Endometrium (tissue), 2 donors: ENCODE measurements at regions not wholly inside any gene's neighbourhood (a gene's known extent, or its start where the extent isn't known, plus 50 kb on each side); places are given as distances from the start of the nearest gene placed in this dataset.
A peak's percentile ranks its signal among the peaks of the same experiment; 100 is the strongest.

Experiments
- FAIRE-seq: peaks from 2 replicates; lab custom pipeline; 2012; peaks lifted over from hg19 to GRCh38; lab: Jason Lieb, UNC
- donor health status: control.
- donor health status: control.

DNA sequence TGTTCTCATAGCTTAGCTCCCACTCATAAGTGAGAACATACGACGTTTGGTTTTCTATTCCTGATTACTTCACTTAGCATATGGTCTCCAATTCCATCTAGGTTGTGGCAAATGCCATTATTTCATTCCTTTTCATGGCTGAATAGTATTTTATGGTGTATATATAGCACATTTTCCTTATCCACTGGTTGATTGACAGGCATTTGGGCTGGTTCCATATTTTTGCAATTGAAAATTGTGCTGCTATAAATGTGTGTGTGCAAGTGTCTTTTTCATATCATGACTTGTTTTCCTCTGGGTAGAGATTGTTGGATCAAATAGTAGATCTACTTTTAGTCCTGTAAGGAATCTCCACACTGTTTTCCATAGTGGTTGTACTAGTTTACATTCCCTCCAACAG, 133.0 kb upstream of the TAB2 start:
- FAIRE-seq = no peak

DNA sequence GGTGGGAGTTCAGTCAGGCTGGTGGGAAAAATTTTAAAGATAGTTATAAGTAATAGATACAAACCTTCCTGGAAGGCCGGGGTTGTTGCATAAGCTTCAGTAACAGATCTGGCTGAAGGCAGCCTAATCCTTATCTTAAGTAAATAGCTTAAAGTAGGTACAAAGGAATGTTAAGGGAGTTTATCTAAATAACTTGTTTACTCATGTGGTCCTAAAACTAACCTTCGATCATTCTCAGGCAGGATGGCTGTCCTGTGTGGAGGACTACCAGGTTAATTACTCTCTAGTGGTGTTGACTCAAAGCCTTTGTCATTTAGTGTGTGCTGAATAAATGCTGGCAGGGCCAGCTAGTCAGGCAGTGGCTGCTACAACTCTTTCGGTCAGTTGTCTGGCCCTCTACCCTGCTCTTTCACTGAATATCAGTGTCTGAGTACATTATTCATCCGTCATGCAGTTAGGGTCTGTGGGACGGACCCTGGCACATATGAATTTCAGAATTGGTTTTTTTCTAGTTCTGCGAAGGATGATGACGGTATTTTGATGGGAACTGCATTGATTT, 131.6 kb upstream of the TAB2 start:
- no peak for FAIRE-seq

DNA sequence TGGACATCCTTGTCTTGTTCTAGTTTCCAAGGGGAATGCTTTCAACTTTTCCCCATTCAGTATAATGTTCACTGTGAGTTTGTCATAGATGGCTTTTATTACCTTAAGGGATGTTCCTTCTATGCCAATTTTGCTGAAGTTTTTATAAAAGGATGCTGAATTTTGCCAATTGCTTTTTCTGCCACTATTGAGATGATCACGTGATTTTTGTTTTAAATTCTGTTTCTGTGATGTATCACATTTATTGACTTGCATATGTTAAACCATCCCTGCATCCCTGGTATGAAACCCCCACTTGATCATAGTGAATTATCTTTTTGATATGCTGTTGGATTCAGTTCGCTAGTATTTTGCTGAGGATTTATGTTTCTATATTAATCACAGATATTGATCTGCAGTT, 130.6 kb upstream of the TAB2 start:
- FAIRE-seq = no peak

DNA sequence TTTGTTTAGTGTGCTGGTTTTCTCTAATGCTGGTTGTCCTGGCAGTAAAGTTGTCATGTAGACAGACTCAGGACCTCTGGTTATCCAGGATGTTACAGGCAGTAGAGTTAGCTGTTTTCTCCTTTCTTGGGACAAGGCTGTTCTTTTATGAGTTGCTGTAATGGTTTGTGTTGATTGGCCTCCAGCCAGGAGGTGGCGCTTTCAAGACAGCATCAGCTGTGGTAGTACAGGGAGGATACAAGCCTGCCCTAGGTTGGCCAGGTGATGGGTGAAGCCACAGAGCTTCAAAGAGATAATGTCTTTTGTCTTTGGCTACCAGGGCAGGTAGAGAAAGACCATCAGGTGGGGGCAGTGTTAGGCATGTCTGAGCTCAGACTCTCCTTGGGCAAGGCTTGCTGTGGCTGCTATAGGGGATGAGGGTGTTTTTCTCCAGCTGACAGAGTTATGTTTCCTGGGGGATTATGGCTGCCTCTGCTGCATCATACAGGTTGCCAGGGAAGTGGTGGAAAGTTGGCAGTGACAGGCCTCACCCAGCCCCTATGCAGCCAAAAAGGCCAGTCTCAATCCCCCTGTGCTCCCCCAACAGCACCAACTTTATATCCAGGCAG, 127.2 kb upstream of the TAB2 start:
- no peak for FAIRE-seq

DNA sequence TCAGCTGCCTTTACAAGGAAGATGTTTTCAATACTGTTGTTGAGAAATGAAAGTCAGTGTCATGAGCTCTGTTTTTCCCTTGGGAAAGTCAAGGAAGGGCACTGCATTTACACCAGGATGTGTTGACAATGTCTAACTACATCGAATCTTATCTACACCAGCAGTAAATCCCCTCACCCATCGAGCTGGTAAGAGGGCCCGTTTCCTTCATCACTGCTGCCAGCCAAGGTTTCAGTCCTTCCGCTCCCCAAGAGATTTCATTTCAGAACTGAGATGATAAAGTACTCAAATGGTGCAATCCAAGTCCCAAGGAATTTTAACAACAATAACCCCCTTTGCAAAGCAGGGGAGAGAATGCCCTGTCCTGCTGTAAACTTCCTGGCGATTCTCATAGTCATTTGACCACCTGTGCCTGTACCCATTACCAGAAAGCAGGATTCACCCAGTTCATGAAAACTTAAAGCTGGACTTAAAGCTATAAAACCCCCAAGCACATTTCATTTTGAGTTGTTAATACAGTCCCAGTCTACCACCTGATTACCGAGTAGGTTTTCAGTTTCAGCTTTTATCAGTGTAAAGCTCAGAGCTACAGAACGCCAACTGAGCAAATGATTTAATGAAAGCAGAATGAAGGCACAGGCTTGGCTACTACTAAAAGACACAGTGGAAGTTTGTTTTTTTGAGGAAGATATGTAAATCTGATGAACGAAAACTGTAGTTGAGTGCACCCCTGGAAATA, 122.5 kb upstream of the TAB2 start:
- FAIRE-seq = no peak

DNA sequence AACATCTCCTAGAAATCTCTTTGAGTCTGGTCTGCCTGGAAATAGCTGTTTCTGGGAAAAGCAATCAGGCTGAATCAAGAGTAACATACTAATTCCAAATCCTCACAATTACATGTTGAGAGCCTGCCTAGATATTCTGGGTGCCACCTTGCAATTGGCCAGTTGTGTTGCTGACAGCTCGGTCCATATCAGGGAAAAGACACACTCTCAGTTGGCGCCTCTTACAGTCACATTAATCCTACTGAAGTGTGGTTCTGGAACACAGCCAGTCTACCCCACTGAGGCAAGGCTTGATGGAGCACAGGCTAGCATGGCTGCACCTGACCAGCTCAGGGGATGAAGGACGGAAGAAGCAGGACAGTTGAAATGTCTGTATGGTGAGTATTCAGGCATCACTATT, 121.4 kb upstream of the TAB2 start:
- FAIRE-seq = no peak

DNA sequence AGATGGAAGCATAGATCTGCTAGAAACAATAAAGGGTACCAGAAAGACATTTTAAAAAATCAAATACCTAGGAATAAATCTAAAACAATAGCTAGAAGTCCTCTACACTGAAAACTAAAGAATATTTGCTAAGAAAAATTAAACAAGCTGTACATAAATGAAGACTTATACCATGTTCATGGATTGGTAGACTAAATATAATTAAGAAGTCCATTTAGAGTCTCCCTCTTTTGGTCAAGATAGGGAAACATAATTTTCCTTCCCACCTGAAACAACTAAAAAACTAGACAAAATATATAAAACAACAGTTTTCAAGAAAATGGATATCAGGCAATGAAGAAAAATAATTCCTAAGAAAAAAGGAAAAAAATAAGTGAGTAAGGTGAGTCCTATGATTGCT, 120.0 kb upstream of the TAB2 start:
- FAIRE-seq = no peak

DNA sequence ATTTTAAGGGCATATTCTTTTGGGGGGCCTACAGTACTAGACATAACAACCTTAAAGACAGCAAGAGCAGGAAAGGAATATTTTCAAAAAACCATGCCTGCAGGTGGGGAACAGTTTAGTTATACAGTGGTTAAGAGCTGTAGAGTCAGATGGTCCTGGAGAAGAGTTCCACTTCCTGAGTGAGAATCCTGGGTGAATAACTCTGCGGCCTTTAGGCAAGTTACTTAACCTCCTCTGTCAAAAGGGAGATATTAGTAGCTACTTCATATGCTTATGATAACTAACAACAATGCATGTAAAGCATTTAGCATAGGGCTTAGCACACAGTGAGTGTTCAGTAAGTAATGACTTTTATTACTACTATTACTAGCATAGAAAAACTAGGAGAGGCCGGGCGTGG, 119.2 kb upstream of the TAB2 start:
- FAIRE-seq = no peak

DNA sequence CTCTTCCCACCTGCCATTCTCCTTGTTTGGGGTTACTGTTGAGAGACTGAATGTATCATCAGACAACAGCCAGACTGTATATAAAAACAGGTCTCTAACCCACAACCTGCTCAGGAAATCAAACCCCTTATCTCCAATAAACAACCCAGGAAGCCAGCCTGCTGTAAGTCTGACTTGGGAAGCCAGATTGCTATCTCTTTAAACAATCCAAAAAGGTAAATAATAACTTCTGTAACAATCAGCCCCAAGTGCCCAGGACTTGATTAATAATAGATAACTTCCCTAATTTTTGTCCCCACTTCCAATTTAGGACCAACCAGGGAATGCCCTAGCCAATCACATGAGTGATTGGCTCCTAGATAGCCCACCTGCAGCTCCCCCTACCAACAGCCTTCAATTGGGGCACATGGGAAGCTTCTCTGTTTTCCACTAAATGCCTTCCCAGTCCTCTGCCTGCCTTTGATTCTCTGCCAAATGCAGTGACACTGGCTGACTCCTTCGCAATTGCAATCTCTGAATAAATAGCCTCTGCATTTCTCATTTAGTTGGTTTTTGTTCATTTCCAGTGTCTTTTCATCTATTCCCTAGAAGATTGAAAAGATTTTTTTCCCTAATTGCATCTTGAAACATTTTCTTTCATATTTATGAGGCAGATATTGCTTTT, 117.1 kb upstream of the TAB2 start:
- no peak for FAIRE-seq

DNA sequence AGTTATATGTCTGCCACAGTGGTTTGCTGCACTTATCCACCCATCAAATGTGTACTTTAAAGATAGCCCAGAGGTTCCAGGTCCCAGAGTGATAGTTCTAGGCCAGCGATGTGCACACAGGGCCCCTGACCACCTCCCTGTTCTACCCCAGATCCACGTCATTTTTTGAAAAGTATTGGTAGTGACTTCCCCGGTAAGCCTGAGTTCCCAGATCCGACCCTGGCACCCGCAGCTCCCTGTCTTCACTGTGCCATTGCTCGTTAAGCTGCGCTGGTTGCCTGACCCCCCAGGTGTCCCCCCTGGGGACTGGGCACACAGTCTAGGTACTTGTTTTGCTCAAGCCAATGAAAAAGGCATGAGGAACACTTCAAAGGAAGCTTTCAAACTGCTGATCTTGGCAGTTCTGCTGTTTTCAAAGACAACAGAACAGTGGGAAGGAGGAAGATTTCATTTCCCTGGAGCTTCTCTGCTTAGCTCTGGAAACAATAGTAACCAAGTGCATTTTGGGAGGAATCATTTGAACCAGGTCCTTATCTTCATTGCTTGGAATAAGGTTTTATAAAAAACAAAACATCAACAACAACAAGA, 116.3 kb upstream of the TAB2 start:
- FAIRE-seq = peak; percentile 8

DNA sequence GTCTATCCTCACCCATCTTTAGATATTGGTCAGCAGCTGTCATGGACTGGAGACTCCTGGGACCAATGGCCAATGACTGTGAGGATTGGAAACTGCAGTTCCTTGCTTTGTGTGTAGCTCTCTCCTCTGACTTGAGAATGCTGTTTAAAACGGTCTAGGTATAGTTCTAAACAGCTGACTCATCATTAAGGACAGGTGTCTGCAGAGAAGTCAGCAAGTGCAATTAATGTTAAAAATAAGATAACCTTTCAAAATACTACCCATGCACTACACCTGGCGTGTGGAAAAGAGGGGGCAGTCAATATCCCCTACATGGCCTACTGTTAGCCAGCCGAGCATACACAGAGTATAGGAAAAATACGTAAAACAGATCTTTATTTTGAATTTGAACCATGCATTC, 115.4 kb upstream of the TAB2 start:
- FAIRE-seq = no peak

DNA sequence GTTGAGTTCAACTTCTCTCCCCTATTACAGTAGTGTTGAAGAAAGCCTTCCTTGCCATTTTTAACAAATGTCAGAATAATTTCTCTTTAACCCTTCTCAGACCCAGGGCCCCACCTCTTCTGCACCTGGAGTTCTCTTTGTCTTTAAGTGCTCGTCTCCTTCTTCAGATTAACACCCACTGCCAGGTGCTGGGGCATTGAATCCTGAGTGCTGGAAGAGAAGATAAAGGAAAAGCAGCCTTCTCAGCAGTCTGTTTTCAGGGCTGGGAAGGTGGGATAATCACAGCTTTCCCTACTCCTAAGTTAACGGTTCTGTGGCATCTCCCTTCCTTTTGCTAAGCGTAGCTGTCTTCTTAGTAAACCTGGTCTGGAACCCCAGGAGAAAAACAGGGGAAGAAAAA, 114.6 kb upstream of the TAB2 start:
- FAIRE-seq = no peak

DNA sequence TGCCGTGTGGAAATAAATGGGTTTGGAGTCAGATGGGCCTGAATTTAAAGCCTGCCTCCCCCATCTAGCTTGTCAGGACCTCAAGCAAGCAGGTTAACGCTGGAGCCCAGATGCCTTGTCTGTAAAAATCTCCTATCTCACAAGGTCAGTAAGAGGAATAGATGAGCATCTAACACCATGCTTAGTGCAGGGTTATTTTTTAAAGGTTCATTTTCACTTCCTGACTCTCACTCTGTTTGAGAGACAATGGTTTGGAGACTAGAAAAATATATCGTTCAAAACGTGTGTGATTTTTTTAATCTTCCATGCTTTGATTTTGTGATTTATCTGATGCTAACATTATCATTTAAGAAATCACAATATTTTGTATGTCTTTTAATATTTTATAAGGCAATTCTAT, 114.0 kb upstream of the TAB2 start:
- no peak for FAIRE-seq

DNA sequence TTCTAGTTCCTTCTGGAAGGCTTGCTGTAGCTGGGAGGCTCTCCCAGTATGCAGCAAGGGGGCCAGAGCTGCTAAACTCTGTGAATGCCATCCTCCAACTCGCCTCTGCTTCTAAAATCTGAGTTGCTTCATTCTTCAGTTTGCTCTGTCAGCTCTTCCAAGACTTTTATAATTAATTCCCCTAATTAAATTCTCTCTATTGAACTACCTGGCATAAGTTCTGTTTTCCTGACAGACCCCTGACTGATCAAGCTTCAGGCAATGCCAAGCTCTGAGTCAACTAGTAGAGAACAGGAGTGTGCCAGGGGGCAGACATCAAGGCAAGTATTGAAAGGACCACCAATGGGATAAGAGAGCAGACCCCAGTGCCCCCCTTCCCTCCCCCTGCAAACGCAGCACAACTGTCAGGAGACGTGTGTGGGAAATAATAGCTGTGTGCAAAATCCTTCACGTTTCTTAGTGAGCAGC, 109.3 kb upstream of the TAB2 start:
- FAIRE-seq = no peak

DNA sequence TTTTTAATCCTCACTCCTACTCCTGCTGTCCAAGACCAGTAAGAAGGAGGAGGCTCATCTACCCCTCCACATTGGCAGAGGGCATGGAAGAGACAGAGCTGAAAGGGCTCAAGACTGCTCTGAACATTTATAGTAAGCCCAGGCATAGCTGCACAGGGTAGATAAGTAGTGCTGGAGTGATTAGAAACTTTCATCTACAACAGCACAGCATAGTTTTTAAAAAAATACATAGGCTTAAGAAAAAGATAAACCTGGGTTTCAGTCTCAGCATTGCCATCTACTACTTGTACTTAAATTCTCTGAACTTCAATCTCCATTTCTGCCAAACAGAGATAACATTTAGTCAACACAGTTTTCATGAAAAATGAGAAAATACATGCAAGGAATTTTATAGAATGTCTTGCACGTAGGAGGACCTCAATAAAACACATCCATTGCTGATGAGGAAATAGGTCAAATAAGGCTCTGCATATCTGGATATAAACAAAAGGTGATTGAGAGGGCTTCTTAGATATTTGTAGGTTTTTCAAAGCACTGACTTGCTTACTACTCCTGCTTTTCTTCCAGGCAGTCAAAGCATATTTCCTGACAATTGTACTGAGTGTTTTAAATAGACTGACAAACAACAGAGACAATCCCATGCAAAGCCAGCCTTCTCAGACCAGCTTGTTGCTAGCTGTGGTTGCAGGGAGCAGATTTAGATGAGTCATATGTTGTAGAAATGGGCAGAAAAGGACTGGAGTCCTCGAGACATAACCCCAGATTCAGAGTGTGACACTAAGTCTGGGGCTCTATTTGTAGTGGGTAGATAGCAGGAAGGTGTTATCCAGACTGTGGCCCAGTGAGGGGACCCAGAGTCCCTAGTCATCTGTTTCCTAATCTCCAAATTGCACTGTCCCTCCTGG, 107.4 kb upstream of the TAB2 start:
- FAIRE-seq = no peak

DNA sequence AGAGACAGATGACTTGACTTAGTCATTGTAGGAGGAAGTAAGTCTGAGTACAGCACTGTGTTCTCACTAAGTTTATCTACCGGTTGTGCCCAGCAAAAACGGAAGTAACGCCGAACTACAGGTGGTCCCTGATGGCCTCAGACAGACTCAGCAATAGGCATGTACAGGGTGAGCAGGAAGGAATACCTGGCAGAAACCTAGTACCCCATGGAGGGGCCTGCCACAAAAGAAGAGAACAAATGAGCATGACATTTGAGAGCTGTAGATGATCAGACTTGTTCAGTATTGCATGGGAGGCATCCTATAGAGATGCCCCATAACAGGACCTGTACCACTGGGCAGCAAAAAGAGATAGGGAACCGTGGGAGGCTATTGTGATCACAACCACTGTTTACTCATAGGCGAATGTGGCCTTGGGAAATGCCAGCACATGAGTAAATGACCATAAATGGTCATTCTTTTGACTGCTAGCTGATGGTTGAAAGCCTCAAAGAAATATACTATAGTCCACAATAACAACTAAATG, 106.4 kb upstream of the TAB2 start:
- no peak for FAIRE-seq

DNA sequence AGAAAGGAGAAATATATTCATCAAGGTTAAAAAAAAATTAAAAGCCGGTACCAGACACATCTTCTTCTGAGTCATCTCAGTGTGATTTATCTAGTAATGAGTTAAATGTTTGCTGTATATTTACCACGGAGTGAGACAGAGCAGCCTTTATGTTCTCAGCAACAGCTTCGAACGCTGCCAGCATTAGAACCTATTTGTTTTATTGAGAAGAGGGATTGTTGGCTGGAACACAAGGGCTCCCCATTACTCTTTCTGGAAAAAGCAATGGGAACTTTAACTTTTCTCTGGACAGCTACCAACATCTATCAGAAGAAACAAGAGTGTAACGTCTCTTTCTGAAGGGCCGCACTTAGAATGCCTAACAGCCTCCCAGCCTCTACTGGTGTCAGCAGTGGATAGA, 105.3 kb upstream of the TAB2 start:
- no peak for FAIRE-seq

DNA sequence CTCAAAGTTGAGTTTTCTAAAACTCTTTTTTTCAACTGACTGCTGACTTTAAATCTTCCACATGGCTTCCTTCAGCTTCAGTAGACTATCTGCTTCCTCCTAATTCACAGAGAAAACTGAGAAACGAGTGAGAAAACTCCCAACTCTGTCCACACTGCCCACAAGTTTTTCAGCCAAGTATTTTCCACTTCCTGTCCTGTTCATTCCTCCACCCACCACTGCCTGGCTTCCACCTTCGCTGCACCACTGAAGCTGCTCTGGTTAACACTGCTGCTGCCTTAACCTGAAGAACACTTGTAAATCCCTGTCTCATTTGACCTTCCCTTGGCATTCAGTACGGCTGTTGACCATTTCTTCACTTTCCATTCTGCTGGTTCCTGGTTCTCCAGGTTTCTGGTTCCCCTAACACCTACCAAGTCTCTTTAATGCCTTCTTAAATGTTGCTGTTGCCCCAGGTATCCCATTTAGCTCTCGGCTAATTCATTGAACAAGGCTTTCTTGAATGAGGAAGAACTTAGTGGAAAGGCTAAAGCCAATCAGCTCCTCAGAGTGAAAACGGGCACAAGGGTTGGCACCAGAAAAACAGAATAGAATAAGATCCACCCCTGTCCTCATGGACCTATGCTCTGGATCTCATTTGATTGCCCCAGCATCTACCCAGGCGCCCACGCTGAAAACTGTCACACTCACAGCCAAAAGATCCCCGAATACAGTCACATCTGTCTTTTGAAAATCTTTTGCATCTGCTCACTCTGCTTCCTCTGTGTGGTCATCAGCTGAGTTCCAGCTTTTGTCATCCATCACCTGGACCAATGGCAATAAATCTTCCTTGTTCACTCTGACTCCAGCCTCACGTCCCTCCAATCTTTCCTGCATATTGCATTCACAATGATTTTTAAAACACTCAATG, 104.4 kb upstream of the TAB2 start:
- FAIRE-seq = no peak

DNA sequence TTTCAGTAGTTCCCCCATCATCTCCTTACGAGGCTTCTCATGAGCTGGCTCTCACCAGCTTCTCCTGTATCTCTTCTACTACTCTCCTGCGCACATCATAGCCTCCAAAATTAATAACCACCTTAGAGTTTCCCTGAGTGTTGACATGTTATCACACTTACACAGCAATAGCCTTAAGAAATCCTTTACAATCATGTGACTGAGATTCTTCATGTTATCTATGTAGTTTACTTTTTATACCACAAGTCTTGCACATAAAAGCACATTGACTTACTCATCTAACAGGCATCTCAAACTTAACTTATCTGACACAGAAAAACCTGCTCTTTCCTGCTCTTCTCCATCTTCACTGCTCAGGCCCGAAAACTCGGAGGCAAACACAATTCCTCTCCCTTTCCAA, 103.7 kb upstream of the TAB2 start:
- FAIRE-seq = no peak

DNA sequence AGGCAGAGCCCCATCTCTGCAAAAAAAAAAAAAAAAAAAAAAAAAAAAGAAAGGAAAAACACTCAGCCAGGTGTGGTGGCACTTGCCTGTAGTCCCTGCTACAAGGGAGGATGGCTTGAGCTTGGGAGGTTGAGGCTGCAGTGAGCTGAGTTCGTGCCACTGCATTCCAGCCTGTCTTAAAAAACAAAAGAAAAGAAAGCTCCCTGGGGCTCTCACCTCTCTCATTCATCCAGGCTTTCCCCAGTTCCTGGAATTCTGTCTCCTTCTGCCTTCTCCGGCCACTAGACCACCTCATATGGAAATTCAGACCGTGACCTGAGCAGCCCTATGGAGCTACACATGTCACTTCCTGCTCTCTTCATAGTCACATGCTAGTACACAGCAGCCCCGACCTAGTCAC, 101.1 kb upstream of the TAB2 start:
- FAIRE-seq = no peak
